DND-41 (cell line): ENCODE measurements at regions not wholly inside any gene's neighbourhood (a gene's known extent, or its start where the extent isn't known, plus 50 kb on each side); places are given as distances from the start of the nearest gene placed in this dataset.

ENCODE experiments used
- ATAC-seq: fragments of 200-7000 bp; cut with Tn5 transposase; 3 replicates; pipeline ENCODE4 v1.9.1; 2021; ENCODE audit warnings: low read depth; ENCODE audit not compliant: insufficient read depth
- DNase-seq: peaks from one replicate; pipeline ENCODE4 v3.0.0-alpha.2; 2020
- H2AFZ ChIP-seq: 2 replicates; pipeline ENCODE4 v1.6.0; 2012; ENCODE audit warnings: low read depth, low read length
- H3K27ac ChIP-seq: 2 replicates; pipeline ENCODE4 v1.5.1; 2012; ENCODE audit warnings: low read length, inconsistent platforms
- H3K27me3 ChIP-seq: fragments of 200-600 bp; sonication (generic); 2 replicates; pipeline ENCODE4 v1.6.0; 2012; ENCODE audit warnings: low read length, mild to moderate bottlenecking, inconsistent platforms; ENCODE audit not compliant: insufficient read depth, poor library complexity
- H3K36me3 ChIP-seq: 2 replicates; pipeline ENCODE4 v1.5.1; 2012; ENCODE audit warnings: low read length, inconsistent platforms; ENCODE audit not compliant: insufficient read depth
- H3K4me1 ChIP-seq: 2 replicates; pipeline ENCODE4 v1.5.1; 2012; ENCODE audit warnings: mild to moderate bottlenecking, low read length; ENCODE audit not compliant: insufficient read depth
- H3K4me2 ChIP-seq: 2 replicates; pipeline ENCODE4 v1.6.0; 2012; ENCODE audit warnings: mild to moderate bottlenecking, moderate library complexity, low read length, inconsistent platforms; ENCODE audit not compliant: insufficient read depth
- H3K4me3 ChIP-seq, 2 experiments: fragments of 200-600 bp in 1 of 2; shearing (Covaris generic) in 1 of 2; 2 replicates each; pipeline ENCODE4 v1.5.1; 2012 to 2016; ENCODE audit warnings: inconsistent platforms in 2 of 2, low read length in 2 of 2, mild to moderate bottlenecking in 2 of 2, low read depth in 1 of 2, moderate library complexity in 1 of 2
- H3K79me2 ChIP-seq: 2 replicates; pipeline ENCODE4 v1.6.0; 2012; ENCODE audit warnings: low read length, inconsistent platforms; ENCODE audit not compliant: insufficient read depth
- H3K9ac ChIP-seq: 2 replicates; pipeline ENCODE4 v1.6.0; 2012; ENCODE audit warnings: low read depth, mild to moderate bottlenecking, inconsistent platforms, low read length, moderate library complexity
- H3K9me3 ChIP-seq: 2 replicates; pipeline ENCODE4 v1.5.1; 2012; ENCODE audit warnings: low read length, moderate library complexity, mild to moderate bottlenecking, inconsistent platforms; ENCODE audit not compliant: insufficient read depth, severe bottlenecking
- H4K20me1 ChIP-seq: 2 replicates; pipeline ENCODE4 v1.6.0; 2012; ENCODE audit warnings: low read length; ENCODE audit not compliant: insufficient read depth
- CTCF ChIP-seq: IDR thresholded peaks from 2 replicates; pipeline ENCODE4 v1.5.1; 2012; ENCODE audit warnings: borderline replicate concordance, low read length, moderate library complexity, mild to moderate bottlenecking; ENCODE audit not compliant: poor library complexity, severe bottlenecking; ENCODE audit errors: extremely low read depth
- EZH2 ChIP-seq: IDR thresholded peaks from 3 replicates; pipeline ENCODE4 v1.6.1; 2012; ENCODE audit warnings: borderline replicate concordance, low read depth, mild to moderate bottlenecking, moderate library complexity, low read length, inconsistent platforms; ENCODE audit not compliant: severe bottlenecking

- Histone ChIP-seq H4K20me1 (no peaks in the 10 kb centered on the region), H3K9me3 (no peaks in the 10 kb centered on the region), H3K27me3 (no peaks in the 10 kb centered on the region), H3K4me3 (no peak overlapping the region), H2AFZ (no peak overlapping the region), H3K36me3 (no peaks in the 10 kb centered on the region), H3K79me2 (no peaks in the 10 kb centered on the region), H3K27ac (no peak overlapping the region), H3K4me1 (no peaks in the 10 kb centered on the region), H3K9ac (no peak overlapping the region), H3K4me2 (no peak overlapping the region)
- ATAC-seq (no peak), DNase-seq (no peak)
- TF ChIP-seq CTCF (no peak), EZH2 (no peak)
Measured at GRCh38 chr6:153698001-153698400, 341.0 kb upstream of the OPRM1 start.

DNA sequence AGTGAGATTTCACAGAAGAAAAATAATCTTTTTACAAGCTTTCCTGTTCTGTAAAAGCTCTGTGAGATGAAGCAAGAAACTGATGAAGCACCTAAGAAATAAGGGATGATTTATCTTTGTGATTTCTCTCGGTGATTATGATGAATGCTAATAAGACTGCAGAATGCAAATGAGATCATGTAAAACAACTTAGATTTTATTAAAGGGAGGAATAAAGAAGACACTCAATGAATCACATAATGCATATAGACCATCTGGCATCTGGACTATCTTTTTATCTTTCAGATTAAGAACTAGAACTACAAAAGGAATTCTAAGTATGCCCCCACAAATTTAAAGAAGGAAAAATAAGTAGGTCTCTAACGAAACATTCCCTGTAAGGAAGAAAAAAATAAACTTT, 361.5 kb upstream of the OPRM1 start:
- Histone ChIP-seq H3K9ac (no peak overlapping the region), H3K9me3 (no peaks in the 10 kb centered on the region), H3K36me3 (no peaks in the 10 kb centered on the region), H3K27me3 (no peaks in the 10 kb centered on the region), H4K20me1 (no peaks in the 10 kb centered on the region), H3K27ac (no peak overlapping the region), H3K79me2 (no peaks in the 10 kb centered on the region), H3K4me1 (no peaks in the 10 kb centered on the region), H3K4me3 (no peak overlapping the region), H2AFZ (no peak overlapping the region), H3K4me2 (no peak overlapping the region)
- TF ChIP-seq EZH2: no peak
- no peak for TF ChIP-seq CTCF
- ATAC-seq (no peak), DNase-seq (no peak)

GRCh38 chr6:153673750-153674149, 365.3 kb upstream of the OPRM1 start:
- Histone ChIP-seq H2AFZ (no peak overlapping the region), H3K4me1 (no peaks in the 10 kb centered on the region), H4K20me1 (no peaks in the 10 kb centered on the region), H3K27me3 (no peaks in the 10 kb centered on the region), H3K9ac (no peak overlapping the region), H3K79me2 (no peaks in the 10 kb centered on the region), H3K9me3 (no peaks in the 10 kb centered on the region), H3K4me3 (no peak overlapping the region), H3K27ac (no peak overlapping the region), H3K36me3 (no peaks in the 10 kb centered on the region), H3K4me2 (no peak overlapping the region)
- no peak for DNase-seq
- TF ChIP-seq EZH2 (no peak), CTCF (no peak)
- ATAC-seq: no peak

- Histone ChIP-seq H3K36me3 (no peaks in the 10 kb centered on the region), H3K4me3 (no peak overlapping the region), H3K9ac (no peak overlapping the region), H3K79me2 (no peaks in the 10 kb centered on the region), H3K4me1 (no peaks in the 10 kb centered on the region), H3K4me2 (no peak overlapping the region), H3K27me3 (no peaks in the 10 kb centered on the region), H2AFZ (no peak overlapping the region), H4K20me1 (no peaks in the 10 kb centered on the region), H3K9me3 (no peaks in the 10 kb centered on the region), H3K27ac (no peak overlapping the region)
- TF ChIP-seq EZH2 (no peak), CTCF (no peak)
- no peak for ATAC-seq
- no peak for DNase-seq
Measured at GRCh38 chr6:153673225-153673624, 365.8 kb upstream of the OPRM1 start.
